MG63 (cell line): ENCODE measurements at regions not wholly inside any gene's neighbourhood (a gene's known extent, or its start where the extent isn't known, plus 50 kb on each side); places are given as distances from the start of the nearest gene placed in this dataset.

Experiments used
- DNase-seq: peaks from one replicate; pipeline ENCODE4 v3.0.0-alpha.2; 2020
- H3K27me3 ChIP-seq: fragments of 250-450 bp; sonication (Bioruptor Pico); 2 replicates; pipeline ENCODE4 v1.5.1; 2020; ENCODE audit warnings: mild to moderate bottlenecking, moderate library complexity
- H3K36me3 ChIP-seq: fragments of 250-450 bp; sonication (Bioruptor Pico); 2 replicates; pipeline ENCODE4 v1.5.1; 2020; ENCODE audit warnings: mild to moderate bottlenecking, moderate library complexity
- H3K4me3 ChIP-seq: fragments of 250-450 bp; sonication (Bioruptor Pico); 2 replicates; pipeline ENCODE4 v1.5.1; 2020; ENCODE audit warnings: mild to moderate bottlenecking, moderate library complexity
- H3K9me3 ChIP-seq: fragments of 250-450 bp; sonication (Bioruptor Pico); 2 replicates; pipeline ENCODE4 v1.5.1; 2020; ENCODE audit warnings: mild to moderate bottlenecking, moderate library complexity

DNA sequence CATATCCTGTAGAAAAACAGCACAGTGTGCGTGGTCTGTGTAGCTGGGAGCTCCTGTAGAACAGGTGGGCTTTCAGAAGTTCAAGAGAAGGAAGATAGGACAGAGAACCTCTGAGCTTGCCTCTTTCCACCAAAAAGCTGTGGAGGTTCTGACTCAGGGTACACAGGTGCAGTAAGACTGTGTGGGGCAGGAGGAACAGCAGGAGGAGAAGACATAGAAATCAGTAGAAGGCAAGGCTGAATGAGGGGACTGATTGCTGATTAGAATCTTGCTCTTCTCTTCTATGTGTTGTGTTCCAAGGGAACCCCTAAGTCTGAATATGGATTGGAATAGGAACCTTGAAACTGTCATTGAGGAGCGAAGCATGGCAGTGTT, 122.7 kb downstream of the AKAP11 start:
- Histone ChIP-seq H3K36me3 (no peaks in the 10 kb centered on the region), H3K27me3 (no peaks in the 10 kb centered on the region), H3K9me3 (no peaks in the 10 kb centered on the region), H3K4me3 (no peak overlapping the region)
- DNase-seq: no peak

DNA sequence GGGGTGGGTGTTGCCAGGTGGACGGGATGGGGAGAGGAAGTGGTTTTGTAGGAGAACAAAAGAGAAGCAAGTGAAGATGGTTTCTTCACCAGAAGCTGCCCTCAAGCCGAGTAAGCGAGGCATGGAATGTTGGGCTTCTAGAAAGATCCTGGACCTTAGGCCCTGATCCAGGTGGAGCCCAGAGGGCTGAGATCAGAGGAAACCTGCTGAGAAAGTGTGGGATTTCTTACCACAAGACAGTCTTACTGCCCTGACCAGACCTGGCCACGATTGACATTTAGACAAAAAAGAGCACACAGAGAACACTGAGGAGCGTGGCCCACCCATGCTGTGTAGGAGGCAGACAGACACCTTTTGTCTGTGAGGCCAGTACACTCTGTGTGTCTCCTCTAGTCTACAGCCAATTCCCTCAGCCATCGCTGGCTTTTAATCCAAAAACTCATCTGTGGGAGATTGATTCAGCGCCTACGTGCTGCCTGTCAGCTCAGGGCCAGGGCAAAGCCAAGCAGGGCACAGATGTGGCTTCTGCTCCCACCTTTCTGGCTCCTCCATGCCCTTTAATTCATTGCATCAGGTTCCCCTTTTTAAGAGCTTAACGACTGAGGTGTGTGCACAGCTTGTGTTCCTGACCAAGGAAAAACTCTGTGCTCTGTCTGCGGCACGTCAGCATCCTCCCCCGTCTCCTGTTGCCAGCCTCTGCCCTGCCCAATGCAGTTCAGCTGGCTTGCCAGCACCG, 123.3 kb downstream of the AKAP11 start:
- no peaks in the 10 kb centered on the region for H3K36me3 ChIP-seq
- no peak overlapping the region for H3K4me3 ChIP-seq
- no peak for DNase-seq
- H3K9me3 ChIP-seq: no peaks in the 10 kb centered on the region
- no peaks in the 10 kb centered on the region for H3K27me3 ChIP-seq

DNA sequence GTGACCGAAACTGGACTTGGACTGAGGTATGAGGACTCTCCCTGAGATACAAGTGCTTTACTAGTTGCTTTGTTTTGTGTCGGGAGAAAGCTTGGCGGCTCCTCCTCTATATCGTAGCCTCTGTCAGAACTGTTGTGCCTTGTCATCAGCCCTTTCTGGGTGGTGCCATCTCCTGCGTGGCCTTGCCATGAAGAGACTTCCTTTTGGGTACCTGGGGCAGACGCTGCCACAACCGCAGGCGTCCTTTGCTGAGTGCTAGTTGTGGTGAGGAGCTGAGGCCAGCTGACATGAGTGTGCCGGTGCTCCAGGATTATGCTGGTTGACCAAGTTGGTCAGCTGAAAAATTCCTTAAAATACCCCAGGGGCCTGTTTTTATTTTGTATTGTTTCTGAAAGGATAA, 124.5 kb downstream of the AKAP11 start:
- no peak overlapping the region for H3K4me3 ChIP-seq
- H3K9me3 ChIP-seq: no peaks in the 10 kb centered on the region
- H3K36me3 ChIP-seq: no peaks in the 10 kb centered on the region
- DNase-seq: peak; percentile 9
- H3K27me3 ChIP-seq: no peaks in the 10 kb centered on the region

DNA sequence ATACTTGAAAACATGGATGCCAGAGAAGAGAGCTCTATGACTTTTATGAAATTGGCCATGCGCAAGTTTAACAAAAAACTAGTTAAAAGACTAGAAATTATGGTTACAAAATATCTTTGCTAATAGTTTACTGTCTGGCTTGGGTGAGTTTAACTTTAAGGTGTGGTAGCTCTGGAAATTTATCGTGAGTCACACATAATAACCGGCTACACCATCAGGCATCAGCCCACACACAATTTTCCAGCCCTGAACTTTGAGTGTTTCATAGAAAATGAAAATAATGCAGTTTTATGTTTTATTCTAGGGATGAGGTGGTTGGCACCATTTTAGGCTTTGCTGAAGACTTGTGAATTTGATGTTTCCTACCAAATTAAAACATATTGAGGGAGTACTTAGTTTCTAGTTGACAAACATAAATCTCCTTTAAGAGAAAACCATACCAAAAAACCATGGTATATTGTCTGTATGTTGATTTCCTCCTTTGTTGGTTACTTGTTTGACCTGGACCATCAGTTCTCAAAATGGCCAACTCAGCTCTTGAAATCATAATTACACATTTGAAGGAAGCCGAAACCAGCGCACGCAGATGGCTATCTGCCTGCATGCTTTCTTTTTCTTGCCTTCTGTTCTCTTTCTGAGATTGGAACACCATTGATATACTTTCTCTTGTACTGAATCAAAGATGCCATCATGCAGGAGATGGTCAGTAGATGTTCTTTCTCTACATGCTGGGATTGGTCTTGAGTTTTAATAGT, 125.1 kb downstream of the AKAP11 start:
- Histone ChIP-seq H3K36me3 (no peaks in the 10 kb centered on the region), H3K9me3 (no peaks in the 10 kb centered on the region), H3K4me3 (no peak overlapping the region), H3K27me3 (no peaks in the 10 kb centered on the region)
- DNase-seq: no peak

DNA sequence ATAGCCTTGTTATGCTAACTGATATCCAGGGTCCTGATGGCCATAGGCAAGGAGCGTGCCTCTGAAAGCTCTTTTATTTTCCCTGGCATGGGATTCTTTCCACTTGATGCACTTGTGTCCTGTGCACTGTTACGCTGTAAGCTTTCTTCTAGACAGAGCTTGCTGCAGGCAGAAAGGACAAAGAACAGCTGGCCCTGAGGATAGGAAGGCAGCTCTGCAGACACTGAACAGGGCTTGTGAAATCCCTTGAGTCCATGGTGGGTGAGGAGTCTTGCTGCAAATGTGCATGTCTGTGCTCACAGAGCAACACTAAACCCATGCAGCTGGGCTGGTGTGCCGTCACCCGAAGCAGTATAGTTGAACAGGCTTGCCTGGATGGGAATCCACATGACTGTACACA, 126.6 kb downstream of the AKAP11 start:
- Histone ChIP-seq H3K4me3 (no peak overlapping the region), H3K27me3 (no peaks in the 10 kb centered on the region), H3K36me3 (no peaks in the 10 kb centered on the region), H3K9me3 (no peaks in the 10 kb centered on the region)
- no peak for DNase-seq

DNA sequence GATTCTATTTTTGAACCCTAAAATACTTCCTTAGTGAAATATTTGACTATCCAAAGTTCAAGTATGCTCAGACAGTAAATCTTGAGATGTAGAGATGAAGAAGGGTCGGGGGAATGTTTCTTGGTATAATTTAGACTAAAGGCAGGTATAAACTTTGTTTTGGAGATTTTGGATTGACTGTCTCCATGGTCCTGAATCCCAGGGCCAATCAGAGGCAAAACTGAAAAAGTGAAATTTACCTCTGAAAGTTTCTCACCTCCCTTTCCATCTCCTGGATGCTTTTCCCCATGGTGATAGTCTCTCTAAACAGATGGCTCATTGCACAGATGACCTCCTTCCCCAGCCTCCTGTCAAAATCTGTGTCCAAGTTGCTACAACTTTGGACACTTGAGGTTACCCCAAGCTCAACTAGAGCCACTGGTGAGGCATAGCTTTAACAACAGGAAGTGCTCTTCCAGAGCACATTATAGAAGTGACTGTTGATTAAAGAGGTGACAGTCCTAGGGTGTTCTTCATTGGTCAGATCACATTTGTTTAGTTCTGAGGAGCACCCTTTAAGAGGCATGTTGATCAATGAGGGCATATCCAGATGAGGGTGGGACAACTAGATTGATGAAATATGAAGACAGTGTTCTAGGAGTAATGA, 128.4 kb downstream of the AKAP11 start:
- H3K4me3 ChIP-seq: no peak overlapping the region
- no peaks in the 10 kb centered on the region for H3K9me3 ChIP-seq
- no peak for DNase-seq
- H3K36me3 ChIP-seq: no peaks in the 10 kb centered on the region
- no peaks in the 10 kb centered on the region for H3K27me3 ChIP-seq

DNA sequence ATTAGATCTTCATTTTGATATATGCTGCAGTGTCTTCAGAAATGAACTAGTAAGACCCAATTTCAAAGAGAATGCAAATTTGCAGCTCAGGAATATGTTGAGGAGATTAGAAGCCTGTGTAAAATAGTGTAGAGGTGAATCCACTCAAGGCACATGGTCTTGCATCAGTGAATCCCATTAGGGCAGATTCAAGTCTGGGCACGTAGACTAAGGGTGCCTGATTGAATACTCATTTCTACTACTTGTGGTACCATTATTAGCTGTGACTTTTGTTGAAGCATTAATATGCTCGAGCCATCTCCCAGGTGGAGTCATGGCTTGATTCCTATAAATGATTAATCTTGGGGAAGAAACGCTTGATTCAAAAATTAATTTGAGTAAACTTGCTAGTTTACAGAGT, 129.4 kb downstream of the AKAP11 start:
- no peaks in the 10 kb centered on the region for H3K9me3 ChIP-seq
- H3K4me3 ChIP-seq: no peak overlapping the region
- DNase-seq: no peak
- H3K27me3 ChIP-seq: no peaks in the 10 kb centered on the region
- no peaks in the 10 kb centered on the region for H3K36me3 ChIP-seq

DNA sequence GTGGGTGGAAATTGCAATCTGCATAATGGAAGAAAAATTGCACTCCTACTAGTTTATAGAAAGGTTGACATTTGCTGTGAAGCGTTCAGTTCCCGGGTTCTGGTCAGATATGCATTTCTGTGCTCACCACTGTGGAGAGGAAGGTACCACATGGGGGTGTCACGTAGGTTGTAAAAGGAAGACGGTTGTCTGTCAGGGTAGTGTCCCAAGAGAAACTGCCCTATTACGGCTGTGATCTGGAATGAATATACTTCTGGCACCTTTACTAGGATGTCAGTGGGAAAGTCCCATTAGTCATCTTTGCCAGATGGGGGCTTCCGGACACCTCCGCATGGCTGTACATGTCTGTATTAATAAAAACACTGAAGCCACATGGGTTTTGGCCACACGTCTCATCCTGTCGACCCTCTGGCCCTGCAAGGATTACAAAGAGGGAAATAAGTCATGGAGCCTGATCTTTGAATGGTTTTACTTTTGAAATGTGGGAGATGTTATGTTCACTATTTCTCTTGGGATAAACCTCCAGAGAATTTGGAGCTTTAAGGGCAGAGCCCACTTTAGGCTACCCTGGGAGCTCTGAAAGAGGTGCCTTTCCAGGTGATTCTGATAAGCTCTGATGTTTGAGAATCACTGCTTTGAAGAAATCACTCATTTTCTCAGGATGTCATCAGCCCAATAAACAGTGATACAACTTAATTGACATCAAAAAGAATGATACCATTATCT, 133.9 kb downstream of the AKAP11 start:
- H3K4me3 ChIP-seq: no peak overlapping the region
- H3K9me3 ChIP-seq: no peaks in the 10 kb centered on the region
- H3K27me3 ChIP-seq: no peaks in the 10 kb centered on the region
- DNase-seq: peak; percentile 51
- H3K36me3 ChIP-seq: no peaks in the 10 kb centered on the region

DNA sequence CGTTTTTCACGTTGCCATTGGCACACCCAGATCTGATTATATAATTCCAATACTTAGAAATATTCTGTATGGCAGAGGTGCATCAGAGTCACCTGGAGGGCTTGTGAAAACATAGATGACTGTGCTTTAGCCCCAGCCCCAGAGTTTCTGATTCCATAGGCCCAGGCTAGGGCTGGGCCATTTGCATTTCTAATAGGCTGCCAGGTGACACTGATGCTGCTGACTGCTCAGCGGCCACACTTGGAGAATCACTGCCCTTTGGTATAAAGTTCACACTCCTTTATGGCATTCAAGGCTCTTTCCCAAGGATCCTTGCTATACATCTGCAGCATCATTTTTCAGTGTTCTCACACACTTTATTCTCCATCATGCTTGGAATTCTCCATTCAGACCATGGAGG, 137.1 kb downstream of the AKAP11 start:
- Histone ChIP-seq H3K36me3 (no peaks in the 10 kb centered on the region), H3K27me3 (no peaks in the 10 kb centered on the region), H3K4me3 (no peak overlapping the region), H3K9me3 (no peaks in the 10 kb centered on the region)
- DNase-seq: no peak

DNA sequence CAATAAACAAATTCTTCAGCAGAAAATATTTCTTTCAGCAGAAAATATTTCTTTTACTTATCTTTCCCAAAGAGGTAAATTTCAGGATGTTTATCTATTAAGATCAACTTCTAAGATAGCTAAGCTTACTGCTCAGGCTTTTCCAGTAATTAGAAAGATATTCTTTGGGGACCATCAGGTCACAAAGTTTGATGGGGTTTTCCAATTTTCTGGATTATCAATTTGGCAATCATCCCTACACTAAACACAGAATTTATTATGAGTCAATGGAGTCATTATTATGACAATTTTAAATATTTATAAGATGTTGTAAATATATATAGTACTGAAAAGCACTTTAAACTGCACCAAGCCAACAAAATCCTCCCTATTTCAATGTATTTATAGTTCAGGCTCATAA, 137.6 kb downstream of the AKAP11 start:
- no peak for DNase-seq
- no peaks in the 10 kb centered on the region for H3K36me3 ChIP-seq
- no peaks in the 10 kb centered on the region for H3K9me3 ChIP-seq
- no peaks in the 10 kb centered on the region for H3K27me3 ChIP-seq
- no peak overlapping the region for H3K4me3 ChIP-seq

DNA sequence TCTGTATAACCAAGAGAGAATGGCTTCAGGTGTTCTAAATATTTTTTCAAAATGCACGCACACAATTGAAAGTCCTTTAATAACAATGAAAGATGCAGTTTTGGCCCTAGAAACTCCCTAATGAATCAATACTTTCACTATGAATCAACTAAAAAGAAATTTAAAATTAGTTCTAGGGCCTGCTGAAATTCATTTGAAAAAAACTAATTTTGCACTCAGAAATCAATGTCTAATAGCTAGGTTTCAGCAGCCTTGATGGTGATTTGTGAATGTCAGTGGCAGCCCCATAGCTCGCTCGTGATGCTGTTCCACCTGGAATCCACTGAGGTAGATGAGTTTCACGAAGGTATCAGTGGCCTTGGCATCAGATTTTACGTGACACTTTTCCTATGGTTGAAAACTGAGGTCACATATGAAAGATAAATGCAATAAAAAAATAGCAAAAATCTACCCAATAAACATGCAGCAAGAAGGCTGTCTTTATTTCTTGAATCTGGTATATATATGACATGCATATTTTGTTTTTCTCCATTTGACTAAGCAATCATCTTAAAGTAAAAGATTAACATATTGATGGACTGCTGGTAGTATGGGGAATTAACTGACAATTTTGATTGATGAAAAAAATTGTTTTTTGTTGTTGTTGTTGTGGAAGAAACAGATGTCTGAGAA, 141.0 kb downstream of the AKAP11 start:
- Histone ChIP-seq H3K4me3 (no peak overlapping the region), H3K36me3 (no peaks in the 10 kb centered on the region), H3K27me3 (no peaks in the 10 kb centered on the region), H3K9me3 (no peaks in the 10 kb centered on the region)
- no peak for DNase-seq

DNA sequence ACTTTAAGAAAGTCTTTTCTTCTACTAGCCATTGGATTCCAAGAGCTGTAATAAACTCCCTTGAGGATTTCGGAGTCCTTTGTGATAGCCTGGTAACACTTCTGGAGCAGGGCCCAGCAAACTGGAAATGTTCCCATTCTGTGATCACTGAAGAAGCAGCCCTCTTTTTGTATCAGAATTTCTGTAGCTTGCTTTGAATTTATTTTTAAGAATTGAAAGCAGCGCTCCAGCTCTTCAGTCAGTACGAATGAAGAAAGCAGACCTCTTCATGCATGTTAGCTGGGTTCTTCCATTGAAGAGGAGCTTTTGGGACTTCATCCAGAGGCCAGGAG, 141.5 kb downstream of the AKAP11 start:
- no peaks in the 10 kb centered on the region for H3K36me3 ChIP-seq
- no peaks in the 10 kb centered on the region for H3K27me3 ChIP-seq
- H3K4me3 ChIP-seq: no peak overlapping the region
- DNase-seq: no peak
- H3K9me3 ChIP-seq: no peaks in the 10 kb centered on the region

DNA sequence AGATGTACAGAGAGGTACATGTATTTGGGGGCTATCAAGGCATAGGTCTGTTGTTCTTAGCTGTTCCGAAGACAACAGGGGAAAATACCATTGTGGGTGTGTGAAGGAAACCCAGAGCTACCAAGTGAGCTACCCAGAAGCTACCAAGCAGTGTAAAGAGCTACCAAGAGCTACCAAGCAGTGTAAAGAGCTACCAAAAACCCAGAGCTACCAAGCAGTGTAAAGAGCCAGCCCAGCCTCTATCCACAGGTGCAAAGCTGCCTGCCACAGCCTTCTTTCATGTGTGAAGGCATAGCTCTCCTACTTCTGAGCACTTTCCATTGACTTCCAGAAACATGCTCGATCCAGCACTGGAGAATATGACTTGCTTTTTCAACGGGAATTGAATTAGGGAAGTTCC, 145.7 kb downstream of the AKAP11 start:
- no peak overlapping the region for H3K4me3 ChIP-seq
- H3K36me3 ChIP-seq: no peaks in the 10 kb centered on the region
- no peaks in the 10 kb centered on the region for H3K9me3 ChIP-seq
- no peak for DNase-seq
- H3K27me3 ChIP-seq: no peaks in the 10 kb centered on the region

DNA sequence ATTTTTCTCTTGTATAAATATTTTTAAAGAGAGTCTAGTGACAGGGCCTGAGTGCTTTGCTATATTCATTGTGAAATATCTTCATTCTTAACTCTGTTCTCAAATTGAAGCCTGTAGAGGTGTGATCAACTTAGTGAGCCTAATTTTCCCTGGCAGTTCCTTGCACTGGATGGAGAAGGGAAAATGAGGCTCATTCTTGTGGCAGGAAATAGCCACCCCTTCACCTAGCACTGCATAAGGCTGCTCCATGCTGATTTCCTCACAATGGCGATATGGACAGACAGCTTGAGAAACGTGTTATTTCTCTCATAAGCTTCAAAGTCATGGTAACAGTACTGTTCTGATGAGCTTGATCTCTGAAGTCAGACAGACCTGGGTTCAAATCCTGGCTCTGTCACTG, 146.2 kb downstream of the AKAP11 start:
- Histone ChIP-seq H3K36me3 (no peaks in the 10 kb centered on the region), H3K27me3 (no peaks in the 10 kb centered on the region), H3K9me3 (no peaks in the 10 kb centered on the region), H3K4me3 (no peak overlapping the region)
- no peak for DNase-seq

DNA sequence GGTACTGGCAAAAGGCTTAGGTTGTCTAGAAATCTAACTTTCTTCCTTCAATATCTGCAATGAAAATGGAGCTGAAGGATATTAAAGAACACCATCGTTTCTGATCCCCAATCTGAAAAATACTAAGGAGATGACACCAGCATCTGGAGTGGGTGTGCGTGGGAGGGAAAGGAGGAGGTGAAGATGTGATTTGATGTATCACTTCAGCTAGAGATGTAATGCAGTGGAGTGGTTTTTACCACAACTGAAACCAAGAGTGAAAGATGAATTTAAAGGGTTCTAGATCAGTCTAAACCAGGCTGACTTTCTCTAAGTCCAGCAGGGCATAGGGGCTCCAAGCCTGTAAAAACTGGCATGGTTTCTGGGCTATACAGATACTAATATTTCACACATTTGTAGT, 148.4 kb downstream of the AKAP11 start:
- Histone ChIP-seq H3K4me3 (no peak overlapping the region), H3K27me3 (no peaks in the 10 kb centered on the region), H3K36me3 (no peaks in the 10 kb centered on the region), H3K9me3 (no peaks in the 10 kb centered on the region)
- DNase-seq: no peak

DNA sequence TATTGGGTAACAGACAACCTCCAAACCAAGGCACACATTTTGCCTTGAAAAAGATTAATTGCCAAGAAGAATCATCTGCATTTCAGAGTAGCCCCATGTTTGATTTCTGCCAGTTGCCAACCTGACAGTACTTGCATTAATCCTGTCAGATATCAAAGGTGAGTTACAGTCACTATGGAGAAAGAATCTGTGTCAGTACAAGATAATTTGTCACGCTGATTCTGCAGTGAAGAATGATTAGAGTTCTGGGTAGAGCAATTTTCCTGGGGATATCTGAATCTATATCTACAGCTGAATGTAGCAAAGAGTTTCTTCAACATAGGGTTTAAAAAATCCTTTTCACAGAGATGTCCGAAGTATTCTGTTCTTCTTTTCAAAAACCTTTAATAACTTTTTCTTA, 150.7 kb downstream of the AKAP11 start:
- no peak overlapping the region for H3K4me3 ChIP-seq
- no peaks in the 10 kb centered on the region for H3K36me3 ChIP-seq
- no peak for DNase-seq
- no peaks in the 10 kb centered on the region for H3K27me3 ChIP-seq
- no peaks in the 10 kb centered on the region for H3K9me3 ChIP-seq

DNA sequence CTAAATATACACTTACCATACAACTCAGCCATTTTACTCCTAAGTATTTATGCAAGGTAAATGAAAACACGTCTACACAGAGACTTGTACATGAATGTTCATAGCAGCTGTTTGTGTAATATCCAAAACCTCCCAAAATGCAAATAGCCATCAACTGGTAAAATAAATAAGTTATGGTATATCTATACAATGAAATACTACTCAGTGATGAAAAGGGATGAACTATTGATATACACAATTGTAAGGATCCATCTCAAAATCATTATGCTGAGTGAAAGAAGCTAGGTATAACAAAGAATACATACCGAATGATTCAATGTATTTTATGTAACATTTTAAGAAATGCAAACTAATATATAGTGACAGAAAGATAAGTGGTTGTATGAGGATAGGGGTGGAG, 149.8 kb upstream of the TNFSF11 start:
- no peaks in the 10 kb centered on the region for H3K9me3 ChIP-seq
- no peak overlapping the region for H3K4me3 ChIP-seq
- H3K27me3 ChIP-seq: no peaks in the 10 kb centered on the region
- no peak for DNase-seq
- H3K36me3 ChIP-seq: no peaks in the 10 kb centered on the region
